HepG2 (cell line): ENCODE measurements at regions not wholly inside any gene's neighbourhood (a gene's known extent, or its start where the extent isn't known, plus 50 kb on each side); places are given as distances from the start of the nearest gene placed in this dataset.
A peak's percentile ranks its signal among the peaks of the same experiment; 100 is the strongest.

Source experiments
- ATAC-seq: fragments of 200-7000 bp; cut with Tn5 transposase; 3 replicates; pipeline ENCODE4 v1.9.1; 2020; ENCODE audit warnings: mild to moderate bottlenecking, moderate library complexity
- BruUV-seq: library from RNA; stranded (reverse); fragments of 400-500 nt; replicated peaks from 2 replicates; lab custom pipeline; 2021; lab: Mats Ljungman, UMichigan
- CTCF ChIA-PET: fragments of 300-600 bp; formaldehyde crosslinking; extraction: SDS; loops from one replicate; lab custom pipeline; 2021; ENCODE audit warnings: low total read pairs, inconsistent platforms, low intra/inter-chr PET ratio; lab: Yijun Ruan, JAX
- POLR2A ChIA-PET: fragments of 350-600 bp; sonication (Branson Sonifier 250); formaldehyde crosslinking; loops from one replicate; lab custom pipeline; 2020; ENCODE audit warnings: antibody characterized with exemption, inconsistent platforms; lab: Yijun Ruan, JAX
- DNase-seq: peaks from one replicate; pipeline ENCODE4 v3.0.0-alpha.2; 2015; ENCODE audit warnings: low spot score
- FAIRE-seq: peaks from 3 replicates; lab custom pipeline; 2011; peaks lifted over from hg19 to GRCh38; lab: Jason Lieb, UNC
- H2AFZ ChIP-seq: one replicate; pipeline ENCODE4 v1.6.1; 2011; ENCODE audit warnings: low read length, inconsistent platforms
- H3K27ac ChIP-seq: fragments of 300-600 bp; 3 replicates; pipeline ENCODE4 v1.8.0; 2011; ENCODE audit warnings: mixed run types, mild to moderate bottlenecking, mixed read lengths, low read length, inconsistent platforms; ENCODE audit not compliant: insufficient read depth; ENCODE audit errors: extremely low read length
- H3K27me3 ChIP-seq, 2 experiments: fragments of 200-600 bp in 1 of 2; 2 replicates in 1 of 2; 3 replicates in 1 of 2; pipeline versions ENCODE4 v1.6.0 to v1.8.0; 2011; ENCODE audit warnings: low read length in 2 of 2, mild to moderate bottlenecking in 2 of 2, moderate library complexity in 2 of 2, inconsistent platforms in 1 of 2; ENCODE audit not compliant: insufficient read depth in 2 of 2, control insufficient read depth in 1 of 2
- H3K36me3 ChIP-seq, 2 experiments: fragments of 200-600 bp in 1 of 2; replicated peaks in 1 of 2; 2 replicates in 1 of 2; 3 replicates in 1 of 2; pipeline versions ENCODE4 v1.5.1 to v1.8.0; 2011; ENCODE audit warnings: low read length in 2 of 2, inconsistent platforms in 1 of 2; ENCODE audit not compliant: insufficient read depth in 2 of 2, control insufficient read depth in 1 of 2
- H3K4me1 ChIP-seq: 2 replicates; pipeline ENCODE4 v1.5.1; 2012; ENCODE audit warnings: low read length, inconsistent platforms; ENCODE audit not compliant: insufficient read depth
- H3K4me2 ChIP-seq: 2 replicates; pipeline ENCODE4 v1.6.0; 2011; ENCODE audit warnings: low read depth, low read length, inconsistent platforms
- H3K4me3 ChIP-seq, 3 experiments: fragments of 200-600 bp in 1 of 3; sonication (generic), shearing (Covaris generic) in 1 of 3; replicated peaks in 1 of 3; 2 replicates each; pipeline ENCODE4 v1.5.1; 2011 to 2016; ENCODE audit warnings: low read length in 3 of 3, inconsistent platforms in 2 of 3, low read depth in 2 of 3, mild to moderate bottlenecking in 2 of 3, control low read depth in 1 of 3, mixed read lengths in 1 of 3; ENCODE audit not compliant: insufficient read depth in 1 of 3
- H3K79me2 ChIP-seq: one replicate; pipeline ENCODE4 v1.6.1; 2011; ENCODE audit warnings: low read length, inconsistent platforms; ENCODE audit not compliant: insufficient read depth
- H3K9ac ChIP-seq: 2 replicates; pipeline ENCODE4 v1.6.0; 2011; ENCODE audit warnings: mild to moderate bottlenecking, low read depth, low read length, inconsistent platforms; ENCODE audit not compliant: insufficient read depth
- H3K9me3 ChIP-seq: 2 replicates; pipeline ENCODE4 v1.5.1; 2012; ENCODE audit warnings: mild to moderate bottlenecking, low read length
- H4K20me1 ChIP-seq: 2 replicates; pipeline ENCODE4 v1.6.0; 2011; ENCODE audit warnings: inconsistent platforms, mild to moderate bottlenecking, low read length, moderate library complexity; ENCODE audit not compliant: insufficient read depth
- ATF7 ChIP-seq, 2 experiments: fragments of 450-650 bp in 1 of 2; sonication (generic) in 1 of 2; formaldehyde crosslinking in 1 of 2; IDR thresholded peaks; 2 replicates each; pipeline versions ENCODE4 v1.4.0 to v1.6.1; 2016 to 2020; ENCODE audit warnings: antibody characterized with exemption in 1 of 2, mild to moderate bottlenecking in 1 of 2, missing genetic modification reagents in 1 of 2
- CREB1 ChIP-seq, 2 experiments: fragments of 450-650 bp in 1 of 2; IDR thresholded peaks; 2 replicates each; pipeline ENCODE4 v1.6.1; 2016 to 2017; ENCODE audit warnings: control low read depth in 1 of 2, mild to moderate bottlenecking in 1 of 2, missing compliant biosample characterization in 1 of 2, missing genetic modification characterization in 1 of 2
- MAFF ChIP-seq: IDR thresholded peaks from 2 replicates; pipeline ENCODE4 v1.6.1; 2011; ENCODE audit warnings: low read depth, low read length, improper control_type of control experiment
- MAFK ChIP-seq, 2 experiments: IDR thresholded peaks in 1 of 2; conservative IDR thresholded peaks in 1 of 2; 2 replicates each; pipeline ENCODE4 v1.6.1; 2011; ENCODE audit warnings: improper control_type of control experiment in 2 of 2, low read length in 2 of 2
- NKX3-1 ChIP-seq: sonication (generic); formaldehyde crosslinking; IDR thresholded peaks from 2 replicates; pipeline ENCODE4 v1.5.0; 2020; ENCODE audit warnings: missing genetic modification reagents
- PBX3 ChIP-seq: sonication (generic); formaldehyde crosslinking; IDR thresholded peaks from 2 replicates; pipeline ENCODE4 v1.8.1; 2023; ENCODE audit warnings: missing genetic modification reagents, inconsistent platforms, borderline replicate concordance
- WGBS: methylation state at CpG from one replicate; pipeline ENCODE4 v1.1.6; 2017; ENCODE audit warnings: low lambda C conversion rate; 5-methylcytosine and 5-hydroxymethylcytosine counted together
- in situ Hi-C: cut with HindIII; loops from 2 replicates; pipeline ENCODE4 v1.10.0; 2017; ENCODE audit warnings: low pct_unique_long_range_greater_than_20kb; ENCODE audit not compliant: extremely low pct_ligation_motif_present
- intact Hi-C: fragments of 100-400 bp; cut with micrococcal nuclease; formaldehyde crosslinking; loops from one replicate; pipeline ENCODE4 v1.10.0; 2022; ENCODE audit not compliant: unreplicated experiment

GRCh38 chr14:81737938-81738337 is 204.3 kb upstream of the SEL1L start (continued):
- no peak for TF ChIP-seq NKX3-1
- TF ChIP-seq, all 625 proteins: peak for 0

- intact Hi-C loops (no loop called here), in situ Hi-C loops (no loop called here)
- Histone ChIP-seq H3K4me1 (no peaks in the 10 kb centered on the region), H3K27me3 (no peaks in the 10 kb centered on the region), H3K4me2 (no peak overlapping the region), H2AFZ (no peak overlapping the region), H3K27ac (no peak overlapping the region), H3K9me3 (peaks cover 7% of the 10 kb centered on the region), H3K4me3 (no peak overlapping the region), H4K20me1 (no peaks in the 10 kb centered on the region), H3K9ac (no peak overlapping the region), H3K36me3 (no peaks in the 10 kb centered on the region), H3K79me2 (no peaks in the 10 kb centered on the region)
- DNase-seq: no peak
- BruUV-seq: no TSS peak
- WGBS: 5% methylated on average over 4 of the region's 4 CpGs
- no peak for FAIRE-seq
- ChIA-PET CTCF (no interaction called here), POLR2A (no interaction called here)
- TF ChIP-seq PBX3 (CRISPR knock-in tag): no peak
- peak in 1 of 2 experiments; percentile 51; a peak in 2 of 4 replicates for TF ChIP-seq MAFK (conservative IDR thresholded peaks at IDR 0.05 in 1 of 2, IDR thresholded peaks at IDR 0.05 in 1 of 2; ENCODE audit: low read length in 2 of 2)
- peak; percentile 33; the same call in 1 of the 2 replicates for TF ChIP-seq ATF7 (IDR thresholded peaks at IDR 0.05)
- TF ChIP-seq ATF7 (CRISPR knock-in tag; IDR thresholded peaks at IDR 0.05): no peak
- peak; percentile 15; the same call in 1 of the 2 replicates for TF ChIP-seq CREB1 (IDR thresholded peaks at IDR 0.05)
- TF ChIP-seq CREB1 (CRISPR knock-in tag; IDR thresholded peaks at IDR 0.05): no peak
- TF ChIP-seq MAFF: 0 out of 2 replicates have a peak, but pooled peaks have one; percentile 18
- no peak for ATAC-seq
These were observed 205.4 kb upstream of the SEL1L start for GRCh38 chr14:81738946-81739659.
